Lung (tissue), 11 donors: ENCODE measurements at regions not wholly inside any gene's neighbourhood (a gene's known extent, or its start where the extent isn't known, plus 50 kb on each side); places are given as distances from the start of the nearest gene placed in this dataset.
A peak's percentile ranks its signal among the peaks of the same experiment; 100 is the strongest.

Experiments used
- ATAC-seq: fragments of 200-7000 bp; cut with Tn5 transposase; one replicate; pipeline ENCODE4 v1.9.1; 2020; ENCODE audit warnings: moderate number of reproducible peaks; ENCODE audit not compliant: insufficient read depth, low FRiP score
- DNase-seq, 3 donors: peaks; one replicate each; pipeline ENCODE4 v3.0.0-alpha.2; 2013 to 2017
- H3K27ac ChIP-seq, 2 donors: one replicate each; pipeline ENCODE4 v1.5.1; 2013; ENCODE audit warnings: mild to moderate bottlenecking in 2 of 2, moderate library complexity in 2 of 2, control low read depth in 1 of 2, inconsistent platforms in 1 of 2, low read depth in 1 of 2, low read length in 1 of 2
- H3K27me3 ChIP-seq, 3 donors: one replicate each; pipeline ENCODE4 v1.5.1; 2013; ENCODE audit warnings: low read length in 2 of 3; ENCODE audit not compliant: control insufficient read depth in 3 of 3, insufficient read depth in 3 of 3
- H3K36me3 ChIP-seq, 4 donors: one replicate each; pipeline ENCODE4 v1.5.1; 2013; ENCODE audit warnings: low read length in 4 of 4, mild to moderate bottlenecking in 1 of 4, moderate library complexity in 1 of 4; ENCODE audit not compliant: control insufficient read depth in 4 of 4, insufficient read depth in 4 of 4
- H3K4me1 ChIP-seq, 5 donors: one replicate each; pipeline ENCODE4 v1.5.1; 2013; ENCODE audit warnings: low read length in 5 of 5, mild to moderate bottlenecking in 2 of 5, moderate library complexity in 1 of 5; ENCODE audit not compliant: control insufficient read depth in 5 of 5, insufficient read depth in 5 of 5
- H3K4me3 ChIP-seq: one replicate; pipeline ENCODE4 v1.5.1; 2013; ENCODE audit warnings: mild to moderate bottlenecking, control low read depth, moderate library complexity
- H3K9ac ChIP-seq, 2 donors: one replicate each; pipeline ENCODE4 v1.5.1; 2013; ENCODE audit warnings: low read length in 2 of 2, control low read depth in 1 of 2; ENCODE audit not compliant: insufficient read depth in 1 of 2
- H3K9me3 ChIP-seq, 4 donors: one replicate each; pipeline ENCODE4 v1.5.1; 2013; ENCODE audit warnings: low read length in 3 of 4, mild to moderate bottlenecking in 1 of 4, moderate library complexity in 1 of 4; ENCODE audit not compliant: control insufficient read depth in 4 of 4, insufficient read depth in 3 of 4
- CTCF ChIP-seq: IDR thresholded peaks from 2 replicates; pipeline ENCODE4 v1.5.1; 2012; ENCODE audit warnings: mild to moderate bottlenecking; ENCODE audit errors: control extremely low read depth, extremely low read depth
- WGBS, 2 donors: extraction: QIAGEN DNeasy Blood & Tissue Kit; methylation state at CpG; one replicate each; pipeline ENCODE4 v1.1.7; 2013; 5-methylcytosine and 5-hydroxymethylcytosine counted together
- donor health status: control.
- donor health status: control.
- donor health status: Bipolar disorder and iron deficiency.
- donor health status: healthy.
- donor health status: DM: yes; HTN: yes; CAD: no.

- Histone ChIP-seq H3K27ac (no peak overlapping the region), H3K4me3 (no peak overlapping the region), H3K9me3 (no peaks in the 10 kb centered on the region), H3K9ac (no peak overlapping the region), H3K4me1 (no peaks in the 10 kb centered on the region), H3K36me3 (no peaks in the 10 kb centered on the region), H3K27me3 (no peaks in the 10 kb centered on the region)
- ATAC-seq (no peak), DNase-seq (no peak)
- WGBS, 2 donors: 95 to 100% methylated on average over 2 of the region's 2 CpGs
- no peak for TF ChIP-seq CTCF
Observed at GRCh38 chr16:72680732-72681131, 367.2 kb downstream of the ZFHX3 start.

- no peak overlapping the region for H3K4me3 ChIP-seq
- H3K9me3 ChIP-seq: no peaks in the 10 kb centered on the region
- no peak for DNase-seq
- H3K4me1 ChIP-seq: no peaks in the 10 kb centered on the region
- H3K27ac ChIP-seq: no peak overlapping the region
- no peak overlapping the region for H3K9ac ChIP-seq
- no peaks in the 10 kb centered on the region for H3K36me3 ChIP-seq
- ATAC-seq: no peak
- no peak for TF ChIP-seq CTCF
- no peaks in the 10 kb centered on the region for H3K27me3 ChIP-seq
Observed at GRCh38 chr16:72679856-72680255, 368.1 kb downstream of the ZFHX3 start.

- Histone ChIP-seq H3K36me3 (no peaks in the 10 kb centered on the region), H3K4me1 (no peaks in the 10 kb centered on the region), H3K27me3 (no peaks in the 10 kb centered on the region), H3K9me3 (peaks cover 0 to 5% (median 1%) of the 10 kb centered on the region in 4 donors), H3K27ac (no peak overlapping the region), H3K4me3 (no peak overlapping the region), H3K9ac (no peak overlapping the region)
- no peak for TF ChIP-seq CTCF
- peak; percentile 75 for ATAC-seq
- 74 to 92% methylated on average over 2 of the region's 2 CpGs for WGBS, 2 donors
- DNase-seq: no peak
Observed at GRCh38 chr16:72677662-72678447, 370.1 kb downstream of the ZFHX3 start.

- H3K9ac ChIP-seq: no peak overlapping the region
- H3K4me1 ChIP-seq: no peaks in the 10 kb centered on the region
- 86 to 88% methylated on average over 1 of the region's 1 CpG for WGBS, 2 donors
- no peak overlapping the region for H3K27ac ChIP-seq
- ATAC-seq: no peak
- no peak overlapping the region for H3K4me3 ChIP-seq
- H3K27me3 ChIP-seq: no peaks in the 10 kb centered on the region
- H3K36me3 ChIP-seq: no peaks in the 10 kb centered on the region
- H3K9me3 ChIP-seq: peaks cover 0 to 10% (median 5%) of the 10 kb centered on the region in 4 donors
- peak in 2 of 3 donors; percentile 6 to 10 for DNase-seq
- TF ChIP-seq CTCF: no peak
Observed at GRCh38 chr16:72673118-72673517, 374.8 kb downstream of the ZFHX3 start.
